Neuron (in vitro differentiated cells): ENCODE measurements at regions not wholly inside any gene's neighbourhood (a gene's known extent, or its start where the extent isn't known, plus 50 kb on each side); places are given as distances from the start of the nearest gene placed in this dataset.
"Not testable (repeated sequence)": the region's sequence is repeated elsewhere in the genome, so short reads cannot be mapped to it uniquely, and the experiment has no call there.

Experiments
- H2AFZ ChIP-seq: one replicate; pipeline ENCODE4 v1.6.1; 2013; ENCODE audit warnings: low read depth, mild to moderate bottlenecking, inconsistent platforms, low read length, moderate library complexity
- H3K27me3 ChIP-seq: one replicate; pipeline ENCODE4 v1.6.1; 2013; ENCODE audit warnings: low read length; ENCODE audit not compliant: insufficient read depth
- H3K36me3 ChIP-seq: one replicate; pipeline ENCODE4 v1.6.1; 2013; ENCODE audit warnings: low read length; ENCODE audit not compliant: insufficient read depth
- H3K4me1 ChIP-seq: one replicate; pipeline ENCODE4 v1.6.1; 2013; ENCODE audit warnings: low read length; ENCODE audit not compliant: insufficient read depth
- H3K4me3 ChIP-seq: 2 replicates; pipeline ENCODE4 v1.5.1; 2013; ENCODE audit warnings: mild to moderate bottlenecking, low read length, moderate library complexity
- H3K9me3 ChIP-seq: one replicate; pipeline ENCODE4 v1.6.1; 2013; ENCODE audit warnings: low read length

DNA sequence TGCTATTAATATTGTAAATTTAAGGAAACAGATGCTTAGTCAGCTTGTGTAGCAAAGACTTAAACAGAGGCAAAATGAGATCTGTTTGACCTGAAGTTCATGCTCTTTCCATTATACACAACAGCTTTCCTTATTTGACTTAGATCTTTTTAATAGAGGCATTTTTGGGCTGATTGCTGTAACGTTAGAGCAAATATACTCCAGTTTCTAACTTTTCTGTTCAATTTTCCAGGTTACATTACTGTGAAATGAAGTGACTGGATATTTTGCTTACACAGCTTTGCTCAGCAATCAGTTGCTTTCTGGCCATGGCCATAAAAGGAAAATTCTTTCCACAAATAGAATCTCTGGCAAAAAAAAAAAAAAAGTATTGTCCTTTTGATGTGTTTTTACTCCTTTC, 146.2 kb downstream of the PCDH7 start:
- Histone ChIP-seq H3K4me3 (no peak overlapping the region), H3K9me3 (no peaks in the 10 kb centered on the region), H3K36me3 (no peaks in the 10 kb centered on the region), H2AFZ (no peak overlapping the region), H3K27me3 (no peaks in the 10 kb centered on the region), H3K4me1 (peaks cover 15% of the 10 kb centered on the region)

DNA sequence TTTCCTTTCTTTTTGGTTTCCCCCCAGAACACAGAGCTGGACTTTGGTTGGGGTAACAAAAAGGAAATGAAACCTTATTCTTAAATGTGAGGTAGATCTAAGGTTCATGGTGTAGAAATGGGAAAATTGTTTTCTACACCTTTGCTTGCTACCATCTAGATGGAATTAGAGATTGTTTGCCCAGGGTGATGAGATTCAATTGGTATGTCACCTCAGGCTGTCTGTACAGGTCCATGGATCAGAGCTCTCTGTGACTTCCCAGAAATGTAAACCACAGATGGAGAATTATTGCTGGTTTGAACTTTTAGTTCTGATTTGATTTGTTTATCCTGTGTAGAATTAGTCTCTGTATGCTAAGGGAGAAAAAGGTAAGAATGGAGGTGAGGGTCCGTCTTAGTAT, 146.7 kb downstream of the PCDH7 start:
- H3K27me3 ChIP-seq, result no peaks in the 10 kb centered on the region
- H3K4me3 ChIP-seq, result no peak overlapping the region
- no peaks in the 10 kb centered on the region for H3K36me3 ChIP-seq
- no peak overlapping the region for H2AFZ ChIP-seq
- H3K4me1 ChIP-seq, result peaks cover 14% of the 10 kb centered on the region
- no peaks in the 10 kb centered on the region for H3K9me3 ChIP-seq

DNA sequence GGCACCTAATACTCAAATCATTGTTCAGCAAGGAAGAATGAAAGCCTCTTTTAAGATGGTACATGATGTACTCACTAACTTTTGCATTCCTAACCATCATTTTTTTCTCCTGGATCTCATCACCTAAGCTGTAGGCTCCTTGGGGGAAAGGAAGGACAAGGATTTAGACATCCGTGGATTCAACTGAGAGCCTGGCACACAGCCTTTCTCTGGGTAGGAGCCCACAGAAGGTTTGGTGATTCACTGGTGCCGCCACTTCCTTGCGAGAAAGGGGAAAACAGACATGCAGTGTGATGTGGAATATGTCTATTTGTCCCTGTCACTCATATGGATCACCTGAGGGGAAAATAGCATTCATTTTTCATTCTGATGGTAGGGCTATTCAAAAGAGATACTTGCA, 147.3 kb downstream of the PCDH7 start:
- Histone ChIP-seq H3K27me3 (no peaks in the 10 kb centered on the region), H3K4me1 (peaks cover 9% of the 10 kb centered on the region), H2AFZ (no peak overlapping the region), H3K4me3 (no peak overlapping the region), H3K9me3 (no peaks in the 10 kb centered on the region), H3K36me3 (no peaks in the 10 kb centered on the region)

DNA sequence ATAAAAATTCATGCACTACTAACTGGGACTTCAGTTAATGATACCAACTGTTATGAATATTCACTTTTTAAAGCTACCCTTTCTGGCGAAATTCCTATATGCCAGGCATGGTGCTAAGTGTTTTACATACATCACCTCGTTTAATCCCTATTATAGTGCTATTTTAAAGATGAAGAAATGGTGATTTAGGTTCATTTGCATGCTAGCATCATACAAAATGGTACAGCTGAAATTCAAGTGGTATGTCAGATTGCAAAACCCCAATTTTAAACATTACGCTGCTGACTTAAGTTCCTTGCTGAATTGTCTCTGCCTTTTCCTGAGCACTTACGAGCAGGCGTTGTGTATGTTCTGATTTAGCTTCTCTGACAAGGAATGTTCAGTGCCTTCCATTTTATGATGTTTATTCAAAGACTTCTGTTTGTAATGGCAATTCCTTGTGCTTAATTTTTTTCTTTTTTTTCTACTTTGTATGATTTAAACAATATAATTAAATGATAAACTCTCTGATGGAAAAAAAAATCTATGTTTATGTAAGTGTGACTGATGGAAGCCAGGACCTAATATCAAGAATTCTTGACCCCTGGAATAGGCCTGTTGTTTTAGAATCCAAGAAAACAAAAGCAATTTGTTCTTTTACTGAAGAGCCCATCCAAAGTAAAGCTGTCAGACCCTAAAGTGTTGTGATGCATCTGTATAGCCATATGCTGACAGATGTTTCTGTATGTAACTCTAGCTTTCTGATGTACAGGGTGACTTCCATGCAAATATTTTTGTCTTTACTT, 148.1 kb downstream of the PCDH7 start:
- no peak overlapping the region for H3K4me3 ChIP-seq
- no peaks in the 10 kb centered on the region for H3K9me3 ChIP-seq
- H3K4me1 ChIP-seq, result peaks cover 6% of the 10 kb centered on the region
- no peak overlapping the region for H2AFZ ChIP-seq
- H3K27me3 ChIP-seq, result no peaks in the 10 kb centered on the region
- no peaks in the 10 kb centered on the region for H3K36me3 ChIP-seq

DNA sequence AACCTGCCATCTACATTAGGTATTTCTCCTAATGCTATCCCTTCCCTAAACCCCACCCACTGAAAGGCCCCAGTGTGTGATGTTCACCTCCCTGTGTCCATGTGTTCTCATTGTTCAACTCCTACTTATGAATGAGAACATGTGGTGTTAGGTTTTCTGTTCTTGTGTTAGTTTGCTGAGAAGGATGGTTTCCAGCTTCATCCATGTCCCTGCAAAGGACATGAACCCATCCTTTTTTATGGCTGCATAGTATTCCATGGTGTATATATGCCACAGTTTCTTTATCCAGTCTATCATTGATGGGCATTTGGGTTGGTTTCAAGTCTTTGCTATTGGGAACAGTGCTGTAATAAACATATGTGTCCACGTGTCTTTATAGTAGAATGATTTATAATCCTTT, 149.2 kb downstream of the PCDH7 start:
- not testable (repeated sequence) for H3K9me3 ChIP-seq, H2AFZ ChIP-seq, H3K36me3 ChIP-seq, H3K4me3 ChIP-seq, H3K27me3 ChIP-seq, H3K4me1 ChIP-seq

DNA sequence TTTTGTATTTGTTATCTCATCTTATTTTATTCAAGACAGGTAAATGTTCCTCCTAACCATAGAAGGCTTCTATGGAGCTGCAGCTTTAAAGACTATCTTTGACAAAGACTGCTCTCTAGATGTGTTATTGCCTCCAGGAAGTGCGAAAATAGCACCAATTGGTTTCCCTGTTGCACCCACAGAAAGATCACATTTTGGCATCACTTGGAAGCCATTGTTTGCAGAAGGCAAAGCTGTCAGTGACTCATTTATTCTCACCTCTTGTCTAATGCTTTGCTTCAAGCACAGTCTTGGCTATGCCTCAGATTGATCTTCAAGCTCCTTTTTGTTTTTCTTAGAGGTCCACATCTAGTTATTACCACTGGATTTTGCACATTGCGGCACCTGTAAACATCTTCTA, 150.3 kb downstream of the PCDH7 start:
- no peaks in the 10 kb centered on the region for H3K36me3 ChIP-seq
- H3K4me3 ChIP-seq, result no peak overlapping the region
- H3K27me3 ChIP-seq, result no peaks in the 10 kb centered on the region
- no peak overlapping the region for H2AFZ ChIP-seq
- H3K4me1 ChIP-seq, result peaks cover 6% of the 10 kb centered on the region
- no peaks in the 10 kb centered on the region for H3K9me3 ChIP-seq

DNA sequence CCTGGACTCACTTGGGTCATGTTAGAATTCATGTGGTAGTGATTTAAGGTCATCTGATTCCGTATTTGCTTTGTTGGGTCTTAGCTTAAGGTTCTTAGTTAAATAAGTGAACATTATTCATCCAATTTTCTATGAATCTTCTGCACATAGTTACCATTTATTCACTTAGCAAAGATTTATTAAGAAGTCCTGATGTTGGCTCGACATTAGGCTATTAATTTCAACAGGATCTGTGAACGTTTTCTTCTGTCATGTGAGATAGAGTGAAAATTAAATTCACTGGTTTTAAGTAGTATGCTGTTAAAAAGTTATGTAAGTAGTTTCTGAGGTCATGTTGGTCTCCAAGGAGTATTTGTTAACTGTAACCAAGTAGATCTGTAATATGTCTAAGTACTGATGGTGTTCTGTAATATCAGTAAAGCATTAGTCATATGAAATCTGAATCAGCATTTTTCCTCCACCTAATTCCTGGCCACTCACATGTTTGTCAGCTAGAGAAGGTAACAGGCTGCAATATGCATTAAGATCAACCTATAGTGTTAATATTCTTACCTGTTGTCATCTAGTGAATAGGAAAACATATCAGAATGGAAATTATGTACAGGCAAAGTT, 155.6 kb downstream of the PCDH7 start:
- Histone ChIP-seq H3K9me3 (no peaks in the 10 kb centered on the region), H3K36me3 (no peaks in the 10 kb centered on the region), H3K27me3 (no peaks in the 10 kb centered on the region), H3K4me3 (no peak overlapping the region), H2AFZ (no peak overlapping the region), H3K4me1 (no peaks in the 10 kb centered on the region)

DNA sequence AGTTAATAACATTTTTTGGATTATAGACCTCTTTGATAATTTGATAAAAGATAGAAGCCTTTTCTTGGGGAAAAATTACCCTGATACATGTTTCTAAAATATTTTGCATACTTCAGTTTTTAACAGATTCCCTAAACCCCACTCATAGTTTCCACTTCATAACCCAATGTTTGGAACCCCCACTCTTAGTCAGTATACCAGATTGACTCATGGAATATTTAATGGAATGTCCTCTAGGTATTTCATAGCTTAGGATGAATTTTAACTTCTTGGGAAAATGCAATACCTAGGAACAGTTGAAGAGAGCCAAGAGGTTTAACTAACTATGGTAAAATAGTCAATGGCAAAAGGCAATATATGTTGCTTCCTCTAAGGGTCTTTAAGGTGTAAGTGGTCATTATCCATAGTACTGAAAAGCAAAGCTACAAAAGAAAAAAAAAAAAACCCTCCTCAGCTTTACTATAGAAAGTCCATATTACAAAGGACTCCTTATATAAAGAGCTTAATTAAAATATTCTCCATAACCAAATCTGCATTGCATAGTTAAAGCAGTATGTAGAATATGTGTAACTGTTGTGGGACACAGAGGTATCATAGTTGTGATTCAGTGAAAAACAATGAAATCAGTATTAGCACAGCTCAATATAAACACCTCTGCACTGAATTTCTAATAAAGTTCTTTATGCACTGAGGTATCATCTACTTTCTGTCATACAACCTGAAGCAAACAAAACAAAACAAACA, 159.9 kb downstream of the PCDH7 start:
- no peaks in the 10 kb centered on the region for H3K36me3 ChIP-seq
- no peaks in the 10 kb centered on the region for H3K4me1 ChIP-seq
- no peaks in the 10 kb centered on the region for H3K9me3 ChIP-seq
- H3K4me3 ChIP-seq, result no peak overlapping the region
- no peak overlapping the region for H2AFZ ChIP-seq
- no peaks in the 10 kb centered on the region for H3K27me3 ChIP-seq

DNA sequence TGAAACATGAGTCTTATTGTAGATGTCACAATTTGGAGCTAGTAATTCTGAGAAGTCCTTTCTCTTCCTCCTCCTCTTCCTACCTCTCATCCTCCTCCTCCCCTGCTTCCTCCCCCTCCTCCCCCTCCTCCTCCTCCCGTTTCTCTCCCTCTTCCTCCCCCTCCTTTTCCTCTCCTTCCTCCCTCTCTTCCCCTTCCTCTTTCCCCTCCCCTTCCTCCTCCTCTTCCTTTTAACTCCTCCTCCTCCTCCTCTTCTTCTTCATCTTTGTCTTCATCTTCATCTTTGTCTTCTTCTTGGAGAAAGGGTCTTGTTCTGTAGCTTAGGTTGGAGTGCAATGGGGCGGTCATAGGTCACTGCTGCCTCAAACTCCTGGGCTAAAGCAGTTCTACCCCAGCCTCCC, 161.8 kb downstream of the PCDH7 start:
- no peaks in the 10 kb centered on the region for H3K36me3 ChIP-seq

DNA sequence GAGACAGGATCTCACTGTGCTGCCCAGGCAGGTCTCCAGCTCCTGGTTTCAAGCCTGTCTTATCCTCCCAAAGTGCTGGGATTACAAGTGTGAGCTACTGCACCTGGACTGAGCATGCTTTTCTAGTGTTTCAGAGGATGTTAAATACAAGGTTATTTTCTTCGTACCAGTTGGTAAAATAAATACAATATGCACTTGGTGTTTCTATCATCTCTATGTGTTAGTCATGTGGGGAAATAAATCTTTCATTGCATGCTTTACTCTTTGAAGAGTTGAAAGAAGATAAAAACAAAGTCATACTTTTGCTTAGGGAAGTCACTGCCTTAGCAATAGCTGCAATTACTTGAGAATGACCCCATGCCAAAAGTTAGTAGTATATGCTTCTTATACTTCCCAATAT, 162.3 kb downstream of the PCDH7 start:
- no peaks in the 10 kb centered on the region for H3K9me3 ChIP-seq
- H3K4me3 ChIP-seq, result no peak overlapping the region
- H3K4me1 ChIP-seq, result no peaks in the 10 kb centered on the region
- H3K27me3 ChIP-seq, result no peaks in the 10 kb centered on the region
- H2AFZ ChIP-seq, result no peak overlapping the region
- H3K36me3 ChIP-seq, result no peaks in the 10 kb centered on the region

More for the DNA sequence above, 161.8 kb downstream of the PCDH7 start:
- Histone ChIP-seq H3K4me3 (no peak overlapping the region), H3K27me3 (no peaks in the 10 kb centered on the region), H3K9me3 (no peaks in the 10 kb centered on the region), H2AFZ (no peak overlapping the region), H3K4me1 (no peaks in the 10 kb centered on the region)

DNA sequence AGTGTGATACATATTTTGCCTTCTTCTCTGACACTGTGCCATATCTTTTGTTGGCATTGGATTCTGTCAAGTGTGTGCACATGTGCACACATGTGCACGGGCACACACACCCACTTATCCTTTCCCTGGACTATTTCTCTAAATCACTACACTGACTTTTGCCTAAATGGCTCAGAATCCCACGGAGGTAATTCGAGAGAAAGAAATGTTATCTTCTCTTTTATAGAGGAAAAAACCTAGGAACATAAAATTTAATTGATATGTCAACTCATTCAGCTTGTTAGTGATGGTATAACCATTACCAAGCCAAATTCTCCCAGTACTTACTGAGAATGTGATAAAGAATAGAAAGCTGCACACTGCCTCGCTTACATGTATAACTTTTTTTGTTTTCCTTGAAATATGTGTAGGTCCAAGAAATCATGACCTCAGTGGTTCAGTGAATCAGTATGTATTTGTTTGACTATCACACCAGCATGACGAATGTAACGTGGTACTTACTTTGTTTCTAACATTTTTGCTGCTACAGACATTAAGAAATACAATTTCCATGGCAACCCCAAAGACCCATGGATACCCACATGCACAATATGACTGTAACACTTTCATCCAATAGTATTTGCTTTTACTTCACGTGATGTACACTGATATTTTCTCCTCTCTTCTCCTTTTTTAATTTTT, 163.0 kb downstream of the PCDH7 start:
- Histone ChIP-seq H3K36me3 (no peaks in the 10 kb centered on the region), H2AFZ (no peak overlapping the region), H3K9me3 (no peaks in the 10 kb centered on the region), H3K4me3 (no peak overlapping the region), H3K4me1 (no peaks in the 10 kb centered on the region), H3K27me3 (no peaks in the 10 kb centered on the region)

DNA sequence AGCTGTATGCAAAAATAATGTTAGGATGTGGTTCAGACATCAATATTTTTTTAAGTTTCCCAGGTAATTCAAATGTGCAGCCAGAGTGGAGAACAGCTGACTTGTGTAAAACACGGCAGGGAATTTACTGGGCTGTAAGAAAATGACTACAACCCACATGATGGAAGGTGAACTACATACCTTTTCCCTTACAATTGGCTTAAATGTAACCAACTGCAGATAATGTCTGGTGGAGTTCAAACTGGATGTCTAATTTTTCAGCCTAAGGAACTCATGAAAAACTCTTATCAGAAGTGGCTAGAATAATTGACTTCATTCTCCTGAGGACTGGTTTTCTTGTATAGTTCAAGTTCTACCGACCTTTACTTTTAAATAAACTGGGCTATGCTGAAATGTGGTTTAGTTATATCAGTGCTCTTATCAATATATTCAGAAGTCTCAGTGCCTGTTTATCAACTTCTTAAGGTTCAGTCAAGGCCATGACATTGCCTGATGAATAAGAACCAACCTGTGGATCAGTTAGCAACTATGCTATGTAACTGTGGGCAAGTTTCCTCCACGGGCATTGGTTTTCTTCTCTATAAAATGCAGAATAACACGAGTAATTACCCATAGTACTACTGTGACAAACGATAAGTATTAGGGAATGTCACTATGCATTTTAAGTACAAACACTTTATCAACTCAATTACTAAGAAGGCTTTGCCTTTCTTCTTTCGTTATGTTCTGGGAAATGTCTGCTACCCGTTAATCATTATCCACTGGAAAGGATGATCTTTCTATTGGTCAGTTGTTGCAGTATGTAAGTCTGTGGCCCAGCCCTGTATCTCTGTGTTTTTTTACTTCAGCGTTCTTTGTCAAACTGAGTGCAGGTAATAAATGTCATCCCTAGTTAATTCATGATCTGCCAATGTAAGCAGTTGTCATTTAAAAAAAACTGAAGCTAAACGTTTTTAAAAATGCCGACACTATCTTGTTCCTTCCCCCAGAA, 181.6 kb downstream of the PCDH7 start:
- H3K9me3 ChIP-seq, result no peaks in the 10 kb centered on the region
- no peak overlapping the region for H2AFZ ChIP-seq
- H3K36me3 ChIP-seq, result no peaks in the 10 kb centered on the region
- no peaks in the 10 kb centered on the region for H3K27me3 ChIP-seq
- H3K4me3 ChIP-seq, result no peak overlapping the region
- peaks cover 7% of the 10 kb centered on the region for H3K4me1 ChIP-seq
